ENCODE measurements at regions not wholly inside any gene's neighbourhood (a gene's known extent, or its start where the extent isn't known, plus 50 kb on each side); places are given as distances from the start of the nearest gene placed in this dataset.

- Histone ChIP-seq H3K9me3 (no peaks in the 10 kb centered on the region), H3K4me1 (no peaks in the 10 kb centered on the region), H3K36me3 (replicated peaks in 1 of 2; ENCODE audit: insufficient read depth in 1 of 2, low read depth in 2 of 2) (no peaks in the 10 kb centered on the region), H3K27me3 (no peaks in the 10 kb centered on the region), H3K27ac (no peak overlapping the region), H3K4me3 (no peak overlapping the region)
- intact Hi-C loops (cut with DNase I) = no loop called here
- no peak for TF ChIP-seq POLR2A (IDR thresholded peaks at IDR 0.05)
- no peak for TF ChIP-seq CTCF (IDR thresholded peaks at IDR 0.05)
- DNase-seq (no peak), ATAC-seq (no peak)
- 51 to 59% methylated on average over 4 of the region's 4 CpGs for WGBS, 2 donors
These were observed 521.6 kb downstream of the SNAPC1 start for GRCh38 chr14:62283837-62284236.

GRCh38 chr14:62289471-62289870, 527.3 kb downstream of the SNAPC1 start:
- Histone ChIP-seq H3K27me3 (no peaks in the 10 kb centered on the region), H3K9me3 (no peaks in the 10 kb centered on the region), H3K4me3 (no peak overlapping the region), H3K27ac (no peak overlapping the region), H3K4me1 (no peaks in the 10 kb centered on the region), H3K36me3 (replicated peaks in 1 of 2; ENCODE audit: insufficient read depth in 1 of 2, low read depth in 2 of 2) (no peaks in the 10 kb centered on the region)
- ATAC-seq (no peak), DNase-seq (no peak)
- TF ChIP-seq POLR2A (IDR thresholded peaks at IDR 0.05) (no peak), CTCF (IDR thresholded peaks at IDR 0.05) (no peak)
- 35 to 39% methylated on average over 3 of the region's 3 CpGs for WGBS, 2 donors
- intact Hi-C loops (cut with DNase I) = no loop called here

GRCh38 chr14:62301080-62301479, 538.9 kb downstream of the SNAPC1 start:
- Histone ChIP-seq H3K4me3 (no peak overlapping the region), H3K27me3 (no peaks in the 10 kb centered on the region), H3K27ac (no peak overlapping the region), H3K36me3 (replicated peaks in 1 of 2; ENCODE audit: insufficient read depth in 1 of 2, low read depth in 2 of 2) (no peaks in the 10 kb centered on the region), H3K4me1 (no peaks in the 10 kb centered on the region), H3K9me3 (no peaks in the 10 kb centered on the region)
- no peak for ATAC-seq
- no peak for DNase-seq
- TF ChIP-seq POLR2A (IDR thresholded peaks at IDR 0.05) = no peak
- no peak for TF ChIP-seq CTCF (IDR thresholded peaks at IDR 0.05)
- 62 to 79% methylated on average over 1 of the region's 1 CpG for WGBS, 2 donors
- intact Hi-C loops (cut with DNase I) = no loop called here

GRCh38 chr14:62301911-62302310, 539.7 kb downstream of the SNAPC1 start:
- Histone ChIP-seq H3K27ac (no peak overlapping the region), H3K4me3 (no peak overlapping the region), H3K27me3 (no peaks in the 10 kb centered on the region), H3K36me3 (replicated peaks in 1 of 2; ENCODE audit: insufficient read depth in 1 of 2, low read depth in 2 of 2) (no peaks in the 10 kb centered on the region), H3K9me3 (no peaks in the 10 kb centered on the region), H3K4me1 (no peaks in the 10 kb centered on the region)
- intact Hi-C loops (cut with DNase I) = no loop called here
- ATAC-seq = no peak
- TF ChIP-seq CTCF (IDR thresholded peaks at IDR 0.05) (no peak), POLR2A (IDR thresholded peaks at IDR 0.05) (no peak)
- WGBS, 2 donors = 67 to 93% methylated on average over 1 of the region's 1 CpG
- no peak for DNase-seq

- H3K27ac ChIP-seq = no peak overlapping the region
- intact Hi-C loops (cut with DNase I) = no loop called here
- no peak for TF ChIP-seq CTCF (IDR thresholded peaks at IDR 0.05)
- no peak for TF ChIP-seq POLR2A (IDR thresholded peaks at IDR 0.05)
- ATAC-seq (no peak), DNase-seq (no peak)
- no peak overlapping the region for H3K4me3 ChIP-seq
- no peaks in the 10 kb centered on the region for H3K27me3 ChIP-seq
- no peaks in the 10 kb centered on the region for H3K36me3 ChIP-seq (replicated peaks in 1 of 2; ENCODE audit: insufficient read depth in 1 of 2, low read depth in 2 of 2)
- 68 to 72% methylated on average over 4 of the region's 4 CpGs for WGBS, 2 donors
- H3K9me3 ChIP-seq = no peaks in the 10 kb centered on the region
- no peaks in the 10 kb centered on the region for H3K4me1 ChIP-seq
These were observed 541.2 kb downstream of the SNAPC1 start for GRCh38 chr14:62303437-62303836.

All from body of pancreas (tissue), 4 donors.